Activated CD4-positive, alpha-beta T cell treated with anti-CD3 and anti-CD28 coated beads, Interleukin-2, amount 10 ng/mL, durations not matched to agents 7 days and 5 days (primary cell): ENCODE measurements at regions not wholly inside any gene's neighbourhood (a gene's known extent, or its start where the extent isn't known, plus 50 kb on each side); places are given as distances from the start of the nearest gene placed in this dataset.

Experiments
- CTCF ChIA-PET: fragments of 350-600 bp; sonication (Branson Sonifier 250); formaldehyde crosslinking; loops from one replicate; lab custom pipeline; 2021; ENCODE audit warnings: antibody characterized with exemption; lab: Charles Lee
- POLR2A ChIA-PET: fragments of 350-600 bp; sonication (Branson Sonifier 250); formaldehyde crosslinking; loops from one replicate; lab custom pipeline; 2021; ENCODE audit warnings: antibody characterized with exemption; lab: Charles Lee
- DNase-seq: peaks from one replicate; pipeline ENCODE4 v3.0.0-alpha.2; 2020
- H3K27ac Mint-ChIP-seq: one replicate; pipeline ENCODE4 v1.8.0; 2021; ENCODE audit warnings: mild to moderate bottlenecking, moderate library complexity, mixed read lengths
- H3K27me3 Mint-ChIP-seq: one replicate; pipeline ENCODE4 v1.8.0; 2021; ENCODE audit warnings: mixed read lengths
- H3K36me3 Mint-ChIP-seq: one replicate; pipeline ENCODE4 v1.8.0; 2021; ENCODE audit warnings: low read depth, mixed read lengths
- H3K4me1 Mint-ChIP-seq: one replicate; pipeline ENCODE4 v1.8.0; 2021; ENCODE audit warnings: mixed read lengths
- H3K4me3 Mint-ChIP-seq: one replicate; pipeline ENCODE4 v1.8.0; 2021; ENCODE audit warnings: mild to moderate bottlenecking, moderate library complexity, mixed read lengths
- H3K9me3 Mint-ChIP-seq: one replicate; pipeline ENCODE4 v1.8.0; 2021; ENCODE audit warnings: mixed read lengths

DNA sequence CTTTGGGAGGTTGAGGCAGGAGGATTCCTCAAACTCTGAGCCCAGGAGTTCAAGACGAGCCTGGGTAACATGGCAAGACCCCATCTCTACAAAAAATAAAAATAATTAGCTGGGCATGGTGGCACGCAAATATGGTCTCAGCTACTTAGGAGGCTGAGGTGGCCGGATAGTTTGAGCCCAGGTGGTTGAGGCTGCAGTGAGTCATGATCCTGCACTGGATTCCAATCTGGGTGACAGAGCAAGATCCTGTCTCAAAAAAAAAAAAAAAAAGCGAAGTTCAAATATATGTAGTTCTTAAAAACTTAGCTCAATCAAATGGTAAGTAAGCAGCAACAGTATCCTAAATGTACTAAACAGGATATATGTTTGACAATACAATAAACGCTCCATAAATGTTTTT lies 85.5 kb upstream of the SSTR1 start:
- no peaks in the 10 kb centered on the region for H3K9me3 Mint-ChIP-seq
- no peaks in the 10 kb centered on the region for H3K36me3 Mint-ChIP-seq
- ChIA-PET POLR2A (no interaction called here), CTCF (interaction anchor here (0.7 kb wide), 1 partner anchor 146 kb away, joined by 4 read pairs; no protein-coding TSS in a partner anchor)
- peaks cover 8% of the 10 kb centered on the region for H3K4me1 Mint-ChIP-seq
- no peaks in the 10 kb centered on the region for H3K27me3 Mint-ChIP-seq
- no peak overlapping the region for H3K27ac Mint-ChIP-seq
- no peak for DNase-seq
- no peak overlapping the region for H3K4me3 Mint-ChIP-seq

DNA sequence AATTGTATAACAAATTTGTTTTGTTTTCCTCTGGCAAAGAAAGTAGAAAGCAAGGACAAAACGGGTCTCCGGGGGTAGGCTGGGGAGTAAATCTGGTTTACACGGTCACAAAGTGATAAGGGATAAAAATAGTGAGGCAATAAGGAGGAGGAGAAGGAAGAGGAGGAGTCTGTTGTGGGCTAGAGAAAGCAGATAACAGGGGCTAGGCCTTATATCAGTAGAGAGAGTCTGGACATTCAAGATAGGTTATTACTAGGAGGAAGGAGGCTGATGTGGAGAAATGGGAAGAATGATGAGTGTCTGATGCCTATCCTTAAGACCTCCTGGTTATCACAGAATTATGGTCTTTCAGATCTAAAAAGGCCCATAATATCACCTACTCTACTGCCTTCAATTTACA lies 83.2 kb upstream of the SSTR1 start:
- Mint-ChIP-seq H3K9me3 (no peaks in the 10 kb centered on the region), H3K27ac (no peak overlapping the region), H3K4me3 (no peak overlapping the region), H3K4me1 (peaks cover 8% of the 10 kb centered on the region), H3K27me3 (no peaks in the 10 kb centered on the region), H3K36me3 (no peaks in the 10 kb centered on the region)
- ChIA-PET POLR2A (no interaction called here), CTCF (interaction anchor here (0.6 kb wide), 1 partner anchor 1748 kb away, joined by 3 read pairs; no protein-coding TSS in a partner anchor)
- no peak for DNase-seq

DNA sequence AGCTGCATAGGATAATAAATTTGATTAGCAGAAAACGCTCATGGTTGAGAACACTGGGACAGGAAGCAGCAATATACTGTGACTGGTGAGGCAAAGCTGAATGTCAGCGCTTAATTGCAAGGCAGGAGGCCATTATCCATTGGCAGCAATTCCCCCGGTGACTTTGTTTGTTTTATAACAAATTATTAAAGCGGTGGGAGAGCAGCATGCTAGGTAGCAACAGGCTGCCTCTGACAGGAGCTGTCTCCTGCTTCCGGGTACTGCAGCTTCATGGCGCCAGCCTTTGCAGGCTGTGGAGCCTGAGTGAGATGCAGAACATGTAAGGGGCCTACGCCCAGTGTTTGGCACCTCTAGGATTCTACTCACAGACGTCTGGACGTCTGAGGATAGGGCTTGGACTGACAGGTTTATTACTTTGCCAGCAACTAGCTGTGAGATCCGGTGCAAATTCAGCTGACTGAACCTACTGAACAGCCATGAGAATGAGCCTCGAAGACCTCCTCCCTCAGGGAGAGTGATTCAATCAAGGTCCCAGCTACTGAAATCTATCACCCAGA lies 82.1 kb upstream of the SSTR1 start:
- Mint-ChIP-seq H3K27ac (no peak overlapping the region), H3K27me3 (no peaks in the 10 kb centered on the region), H3K4me3 (no peak overlapping the region), H3K4me1 (peaks cover 11% of the 10 kb centered on the region), H3K9me3 (no peaks in the 10 kb centered on the region), H3K36me3 (no peaks in the 10 kb centered on the region)
- POLR2A ChIA-PET: no interaction called here
- CTCF ChIA-PET: interaction anchor here (1.1 to 1.2 kb wide), 2 partner anchors 17 to 23 kb away, joined by 3 to 4 read pairs; no protein-coding TSS in a partner anchor
- DNase-seq: no peak

DNA sequence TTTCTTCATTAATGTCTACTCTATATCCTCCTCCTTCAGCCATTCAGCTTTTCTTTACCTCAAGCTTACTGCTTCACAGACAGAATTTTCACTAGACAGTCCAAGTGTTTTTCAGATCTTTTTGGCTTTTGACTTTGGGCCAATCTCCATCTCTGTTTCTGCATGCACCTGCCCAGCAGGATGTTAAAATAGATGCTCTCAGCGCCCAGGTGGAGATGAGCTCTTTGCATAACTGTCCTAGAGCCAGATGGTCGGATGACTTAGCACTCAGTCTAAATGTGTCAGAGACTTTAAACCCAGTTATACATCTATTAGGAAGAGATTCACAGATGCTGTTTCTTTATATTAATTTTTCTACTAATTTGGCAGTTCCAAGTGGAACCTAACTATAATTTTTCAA lies 80.3 kb upstream of the SSTR1 start:
- no peak overlapping the region for H3K4me3 Mint-ChIP-seq
- ChIA-PET POLR2A (no interaction called here), CTCF (no interaction called here)
- no peaks in the 10 kb centered on the region for H3K36me3 Mint-ChIP-seq
- H3K27ac Mint-ChIP-seq: no peak overlapping the region
- H3K27me3 Mint-ChIP-seq: no peaks in the 10 kb centered on the region
- no peak for DNase-seq
- H3K4me1 Mint-ChIP-seq: peaks cover 3% of the 10 kb centered on the region
- H3K9me3 Mint-ChIP-seq: no peaks in the 10 kb centered on the region

DNA sequence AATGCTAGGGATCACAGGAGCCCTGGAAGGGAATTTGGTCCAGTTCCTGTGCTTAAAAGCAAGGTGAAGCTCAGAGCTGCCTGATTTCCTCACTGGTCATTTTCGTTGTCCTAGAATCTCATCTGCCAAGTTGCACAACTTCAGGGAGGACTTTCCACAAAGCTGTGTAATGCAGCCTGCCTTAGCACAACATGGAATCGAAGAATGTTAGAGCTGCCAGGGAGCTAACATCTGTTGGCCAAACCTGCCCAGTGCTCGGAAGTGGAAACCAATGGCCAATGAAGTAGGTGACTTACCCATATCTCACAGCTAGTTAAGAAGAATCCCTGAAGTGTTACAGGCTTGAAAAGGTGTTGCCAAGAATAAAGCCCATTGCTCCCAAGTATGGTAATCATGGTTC lies 79.9 kb upstream of the SSTR1 start:
- H3K27ac Mint-ChIP-seq: no peak overlapping the region
- DNase-seq: no peak
- no peaks in the 10 kb centered on the region for H3K36me3 Mint-ChIP-seq
- H3K4me3 Mint-ChIP-seq: no peak overlapping the region
- no peaks in the 10 kb centered on the region for H3K9me3 Mint-ChIP-seq
- peaks cover 3% of the 10 kb centered on the region for H3K4me1 Mint-ChIP-seq
- no peaks in the 10 kb centered on the region for H3K27me3 Mint-ChIP-seq
- POLR2A ChIA-PET: no interaction called here
- CTCF ChIA-PET: no interaction called here

DNA sequence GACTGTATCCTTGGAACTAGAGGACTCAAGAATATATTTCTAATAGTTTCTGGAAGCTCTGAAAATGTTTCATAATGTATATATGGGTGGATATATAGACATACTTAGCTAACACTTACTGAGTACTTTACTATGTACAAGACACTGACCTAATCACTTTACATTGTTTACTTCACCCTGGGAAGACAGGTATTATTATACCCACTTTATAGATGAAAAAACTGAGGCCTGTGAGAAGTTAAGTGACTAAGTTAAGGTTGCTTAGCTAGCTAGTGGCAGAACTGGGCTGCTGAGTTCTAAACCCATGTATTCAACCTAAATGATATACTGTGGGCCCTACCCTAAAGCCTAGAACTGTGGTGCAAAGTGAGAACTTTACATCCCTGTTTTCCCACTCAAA lies 79.1 kb upstream of the SSTR1 start:
- ChIA-PET CTCF (no interaction called here), POLR2A (no interaction called here)
- no peaks in the 10 kb centered on the region for H3K36me3 Mint-ChIP-seq
- H3K4me1 Mint-ChIP-seq: peaks cover 3% of the 10 kb centered on the region
- no peak overlapping the region for H3K27ac Mint-ChIP-seq
- H3K9me3 Mint-ChIP-seq: no peaks in the 10 kb centered on the region
- H3K27me3 Mint-ChIP-seq: no peaks in the 10 kb centered on the region
- no peak for DNase-seq
- H3K4me3 Mint-ChIP-seq: no peak overlapping the region

DNA sequence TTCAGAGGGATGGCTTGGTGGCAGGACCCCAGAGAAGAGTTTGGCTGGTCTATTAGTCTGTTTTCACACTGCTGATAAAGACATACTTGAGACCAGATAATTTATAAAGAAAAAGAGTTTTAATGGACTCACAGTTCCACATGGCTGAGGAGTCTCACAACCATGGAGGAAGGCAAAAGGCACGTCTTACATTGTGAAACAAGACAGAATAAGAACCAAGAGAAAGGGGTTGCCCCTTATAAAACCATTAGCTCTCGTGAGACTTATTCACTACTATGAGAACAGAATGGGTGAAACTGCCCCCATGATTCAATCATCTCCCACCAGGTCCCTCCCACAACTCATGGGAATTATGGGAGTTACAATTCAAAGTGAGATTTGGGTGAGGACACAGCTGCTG lies 78.5 kb upstream of the SSTR1 start:
- Mint-ChIP-seq H3K4me3 (no peak overlapping the region), H3K27ac (no peak overlapping the region), H3K36me3 (no peaks in the 10 kb centered on the region), H3K9me3 (no peaks in the 10 kb centered on the region), H3K27me3 (no peaks in the 10 kb centered on the region), H3K4me1 (peaks cover 3% of the 10 kb centered on the region)
- CTCF ChIA-PET: no interaction called here
- POLR2A ChIA-PET: no interaction called here
- DNase-seq: no peak

DNA sequence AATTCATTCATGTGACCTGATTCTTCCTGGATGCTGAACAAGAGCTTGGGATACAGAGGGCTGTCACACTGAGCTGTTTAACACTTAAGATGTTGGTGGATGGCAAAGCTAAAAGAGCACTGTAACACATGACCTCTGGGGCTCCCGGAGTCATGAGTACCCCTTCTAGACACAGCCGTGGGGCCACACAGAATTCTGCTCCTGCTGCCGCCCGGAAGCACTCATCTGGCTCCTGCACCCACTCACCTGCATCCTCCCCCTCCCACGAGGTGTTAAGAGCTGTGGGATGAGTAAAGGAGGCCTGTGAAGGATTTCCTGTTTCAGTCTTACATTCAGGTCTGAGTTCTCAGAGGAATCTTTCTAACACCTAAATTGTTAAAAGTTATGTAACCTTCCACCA lies 78.0 kb upstream of the SSTR1 start:
- peaks cover 3% of the 10 kb centered on the region for H3K4me1 Mint-ChIP-seq
- H3K9me3 Mint-ChIP-seq: no peaks in the 10 kb centered on the region
- ChIA-PET CTCF (no interaction called here), POLR2A (no interaction called here)
- no peaks in the 10 kb centered on the region for H3K36me3 Mint-ChIP-seq
- DNase-seq: no peak
- no peaks in the 10 kb centered on the region for H3K27me3 Mint-ChIP-seq
- no peak overlapping the region for H3K4me3 Mint-ChIP-seq
- no peak overlapping the region for H3K27ac Mint-ChIP-seq

DNA sequence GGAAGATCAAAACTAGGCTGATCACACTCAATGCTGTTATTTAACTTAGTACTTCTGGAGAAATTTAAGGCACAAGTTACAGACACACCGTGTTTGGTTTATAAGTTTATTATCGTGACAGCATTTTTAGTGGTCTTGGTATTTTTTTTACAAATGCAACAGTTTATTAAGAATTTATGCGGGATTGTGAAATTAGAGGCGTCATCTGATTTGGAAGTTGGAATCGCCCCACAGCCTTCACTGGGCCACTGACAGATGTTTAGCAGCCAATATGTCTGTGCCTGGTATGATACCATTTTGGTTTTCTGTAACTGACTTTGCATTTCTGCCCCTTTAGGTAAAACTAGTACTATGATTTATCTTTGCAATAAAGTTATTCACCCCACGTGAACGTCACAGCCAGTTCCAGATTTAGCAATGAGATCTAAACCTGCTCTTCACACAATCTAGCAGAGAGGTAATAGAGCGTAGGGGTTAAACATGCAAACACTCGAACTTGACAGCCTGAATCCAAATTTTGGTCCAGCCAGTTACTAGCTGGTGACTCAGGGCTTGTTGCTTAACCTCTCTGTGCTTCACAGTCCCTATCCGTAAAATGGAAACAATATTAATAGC lies 73.2 kb upstream of the SSTR1 start:
- ChIA-PET CTCF (no interaction called here), POLR2A (no interaction called here)
- Mint-ChIP-seq H3K9me3 (no peaks in the 10 kb centered on the region), H3K27me3 (no peaks in the 10 kb centered on the region), H3K27ac (no peak overlapping the region), H3K4me1 (peaks cover 3% of the 10 kb centered on the region), H3K4me3 (no peak overlapping the region), H3K36me3 (no peaks in the 10 kb centered on the region)
- DNase-seq: no peak

DNA sequence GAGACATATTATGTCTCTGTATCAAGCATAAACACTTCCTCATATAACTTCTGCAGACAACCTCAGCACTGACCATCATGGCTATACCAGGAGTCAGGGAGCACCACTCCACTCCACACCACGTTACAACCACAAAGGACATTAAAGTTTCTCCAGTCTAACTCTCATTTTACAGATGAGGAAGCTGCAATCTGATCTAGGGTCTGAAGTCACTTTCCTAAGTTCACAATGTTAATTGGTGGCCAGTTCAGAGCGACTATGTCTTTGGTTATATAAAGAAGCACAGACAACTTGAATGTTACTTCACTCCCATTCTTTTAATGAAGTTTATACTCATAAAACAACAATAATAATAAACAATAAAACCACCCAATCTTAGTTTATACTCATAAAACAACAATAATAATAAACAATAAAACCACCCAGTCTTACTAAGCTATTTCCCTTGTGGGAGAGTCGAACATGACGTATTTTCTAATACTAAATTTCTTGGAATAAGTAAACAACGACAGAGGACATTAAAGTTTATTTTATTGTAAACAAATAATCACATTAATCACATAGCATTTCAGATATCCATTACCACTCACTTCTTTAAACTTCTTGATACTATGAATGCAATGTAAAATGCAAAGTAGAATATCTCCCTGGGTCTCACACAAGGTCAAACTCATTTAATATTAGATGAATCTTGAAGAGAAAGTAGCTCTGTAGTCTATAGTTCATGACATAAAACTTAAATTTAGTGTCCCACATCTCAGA lies 72.4 kb upstream of the SSTR1 start:
- no peak overlapping the region for H3K4me3 Mint-ChIP-seq
- ChIA-PET POLR2A (no interaction called here), CTCF (no interaction called here)
- H3K27ac Mint-ChIP-seq: no peak overlapping the region
- DNase-seq: no peak
- no peaks in the 10 kb centered on the region for H3K9me3 Mint-ChIP-seq
- H3K4me1 Mint-ChIP-seq: no peaks in the 10 kb centered on the region
- no peaks in the 10 kb centered on the region for H3K36me3 Mint-ChIP-seq
- H3K27me3 Mint-ChIP-seq: no peaks in the 10 kb centered on the region

DNA sequence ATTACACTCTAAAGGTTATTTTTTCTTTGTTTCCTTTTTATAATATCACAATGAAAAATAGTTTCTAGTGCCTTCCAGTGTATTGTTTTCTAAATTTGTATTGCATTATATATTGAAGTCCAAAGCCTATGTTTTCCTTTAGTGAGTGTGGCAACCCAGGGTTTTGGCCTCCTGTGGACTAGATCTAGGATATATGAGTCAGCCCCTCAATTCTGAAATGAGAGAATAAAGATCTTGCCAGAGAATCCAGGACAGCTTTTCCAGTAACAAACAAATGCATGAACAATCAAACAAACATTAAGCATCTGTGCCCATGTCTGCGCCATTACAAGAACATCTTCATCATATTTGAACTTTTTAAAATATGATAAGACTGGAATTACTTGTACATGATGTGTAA lies 70.7 kb upstream of the SSTR1 start:
- Mint-ChIP-seq H3K4me3 (no peak overlapping the region), H3K9me3 (no peaks in the 10 kb centered on the region), H3K36me3 (no peaks in the 10 kb centered on the region), H3K4me1 (no peaks in the 10 kb centered on the region), H3K27ac (no peak overlapping the region), H3K27me3 (peaks cover 3% of the 10 kb centered on the region)
- no peak for DNase-seq
- ChIA-PET CTCF (no interaction called here), POLR2A (no interaction called here)

DNA sequence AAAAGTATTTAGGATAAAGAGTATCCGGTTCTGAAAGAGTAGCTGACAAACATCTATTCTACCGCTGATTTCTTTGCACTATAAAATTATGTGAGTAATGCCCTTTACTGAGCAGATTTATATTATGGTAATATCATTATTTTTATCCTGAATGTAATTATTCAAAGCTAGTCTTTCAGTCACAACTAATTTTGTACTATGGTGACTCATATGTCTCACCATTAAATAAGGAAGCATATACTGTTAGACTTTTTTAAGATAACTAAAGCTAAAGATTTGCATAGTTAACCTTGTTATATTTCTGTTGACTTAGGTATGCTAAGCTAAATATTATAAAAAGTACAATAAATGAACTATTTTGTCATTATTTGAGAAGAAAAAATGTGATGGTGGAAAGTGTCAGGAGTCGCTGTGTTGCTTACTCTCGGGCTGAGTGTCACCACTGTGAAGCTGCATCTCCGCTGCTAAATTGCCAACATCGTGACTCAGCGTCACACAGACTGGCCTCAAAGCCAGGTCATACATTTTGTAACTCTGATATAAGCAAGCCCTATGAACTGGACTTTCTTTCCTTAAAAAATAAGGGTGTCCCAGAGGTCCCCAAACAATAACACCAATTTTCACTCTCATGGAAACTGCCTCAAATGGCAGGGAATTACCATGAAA lies 69.1 kb upstream of the SSTR1 start:
- no peak overlapping the region for H3K27ac Mint-ChIP-seq
- H3K27me3 Mint-ChIP-seq: peaks cover 3% of the 10 kb centered on the region
- CTCF ChIA-PET: no interaction called here
- H3K9me3 Mint-ChIP-seq: no peaks in the 10 kb centered on the region
- no peaks in the 10 kb centered on the region for H3K36me3 Mint-ChIP-seq
- no peak overlapping the region for H3K4me3 Mint-ChIP-seq
- no peaks in the 10 kb centered on the region for H3K4me1 Mint-ChIP-seq
- POLR2A ChIA-PET: interaction anchor here (0.7 kb wide), 1 partner anchor 20 kb away, joined by 3 read pairs; no protein-coding TSS in a partner anchor
- no peak for DNase-seq

DNA sequence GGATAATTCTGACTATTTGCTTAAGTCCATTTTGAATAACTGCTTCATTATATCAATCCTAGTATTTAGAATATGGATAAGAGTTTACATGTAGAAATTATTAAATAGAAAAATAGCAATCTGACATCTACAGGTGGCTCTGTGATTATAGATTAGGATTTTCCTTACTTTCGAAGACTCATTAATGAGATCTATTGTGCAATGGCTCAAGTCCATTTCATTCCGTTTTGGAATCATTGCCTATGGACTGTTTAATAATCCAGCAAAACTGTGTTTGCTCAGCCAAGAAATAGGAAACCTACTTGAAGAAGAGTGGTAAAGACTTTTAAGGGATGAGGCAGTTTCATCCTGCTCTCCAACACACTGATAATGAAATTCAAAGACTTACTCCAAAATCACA lies 67.8 kb upstream of the SSTR1 start:
- CTCF ChIA-PET: no interaction called here
- Mint-ChIP-seq H3K9me3 (no peaks in the 10 kb centered on the region), H3K27ac (no peak overlapping the region), H3K27me3 (peaks cover 3% of the 10 kb centered on the region), H3K4me1 (no peaks in the 10 kb centered on the region), H3K36me3 (no peaks in the 10 kb centered on the region), H3K4me3 (no peak overlapping the region)
- POLR2A ChIA-PET: no interaction called here
- DNase-seq: no peak
